ENCODE measurements at regions not wholly inside any gene's neighbourhood (a gene's known extent, or its start where the extent isn't known, plus 50 kb on each side); places are given as distances from the start of the nearest gene placed in this dataset.

DNA sequence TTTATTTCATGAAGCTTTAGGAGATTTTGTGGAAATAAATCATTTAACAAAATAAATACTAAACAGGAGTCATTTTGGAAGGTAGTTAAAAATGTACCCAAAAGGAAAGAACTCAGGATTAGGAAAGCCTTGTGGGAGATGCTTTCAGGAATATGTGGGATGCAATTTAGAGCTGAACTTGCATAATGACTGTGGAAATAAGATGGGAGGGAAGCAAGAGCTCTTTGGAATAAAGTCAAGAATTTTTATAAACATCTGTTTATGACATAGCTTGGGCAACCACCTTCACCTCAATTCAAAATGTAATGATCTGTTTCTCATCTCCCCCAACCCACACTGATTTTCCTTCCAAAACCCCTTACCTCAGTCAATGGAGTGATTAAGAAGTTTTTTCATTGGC lies 623.8 kb downstream of the FAT4 start:
- Histone ChIP-seq H3K27me3 (ENCODE audit: control insufficient read depth in 2 of 2, insufficient read depth in 1 of 2, low read length in 1 of 2) (no peaks in the 10 kb centered on the region), H3K4me1 (ENCODE audit: control insufficient read depth in 2 of 2, insufficient read depth in 2 of 2, low read length in 2 of 2) (no peaks in the 10 kb centered on the region), H3K36me3 (ENCODE audit: control insufficient read depth in 2 of 2, insufficient read depth in 2 of 2, low read length in 1 of 2) (no peaks in the 10 kb centered on the region), H3K9me3 (ENCODE audit: control insufficient read depth in 2 of 2, insufficient read depth in 1 of 2, low read length in 1 of 2) (no peaks in the 10 kb centered on the region), H3K4me3 (ENCODE audit: low read length in 2 of 2) (no peak overlapping the region), H3K27ac (ENCODE audit: low read depth in 1 of 2, low read length in 1 of 2) (no peak overlapping the region)
- DNase-seq (ENCODE audit: low read depth in 6 of 9, low spot score in 9 of 9), result no peak

DNA sequence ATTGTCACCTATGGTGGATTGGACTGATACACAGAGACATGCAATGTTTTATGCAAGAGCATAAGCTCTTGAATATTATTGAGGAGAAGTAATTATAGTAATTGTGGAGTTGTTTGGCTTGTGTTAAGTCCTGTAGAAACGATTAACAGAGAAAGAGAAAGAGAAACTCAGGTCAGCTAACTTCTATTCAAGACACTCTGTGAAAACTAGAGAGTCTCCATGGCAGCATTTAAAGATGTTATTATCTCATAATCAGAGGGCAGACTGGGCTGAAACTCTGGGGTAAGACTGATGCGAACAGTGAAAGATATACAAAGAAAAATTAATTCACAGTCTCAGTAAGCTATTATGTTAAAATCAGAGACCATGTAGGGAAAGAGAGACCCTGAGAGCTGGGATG lies 625.7 kb downstream of the FAT4 start:
- Histone ChIP-seq H3K4me1 (ENCODE audit: control insufficient read depth in 2 of 2, insufficient read depth in 2 of 2, low read length in 2 of 2) (no peaks in the 10 kb centered on the region), H3K4me3 (ENCODE audit: low read length in 2 of 2) (no peak overlapping the region), H3K9me3 (ENCODE audit: control insufficient read depth in 2 of 2, insufficient read depth in 1 of 2, low read length in 1 of 2) (no peaks in the 10 kb centered on the region), H3K27me3 (ENCODE audit: control insufficient read depth in 2 of 2, insufficient read depth in 1 of 2, low read length in 1 of 2) (no peaks in the 10 kb centered on the region), H3K36me3 (ENCODE audit: control insufficient read depth in 2 of 2, insufficient read depth in 2 of 2, low read length in 1 of 2) (no peaks in the 10 kb centered on the region), H3K27ac (ENCODE audit: low read depth in 1 of 2, low read length in 1 of 2) (no peak overlapping the region)
- no peak for DNase-seq (ENCODE audit: low read depth in 6 of 9, low spot score in 9 of 9)
- 81% methylated on average over 2 of the region's 2 CpGs for WGBS

DNA sequence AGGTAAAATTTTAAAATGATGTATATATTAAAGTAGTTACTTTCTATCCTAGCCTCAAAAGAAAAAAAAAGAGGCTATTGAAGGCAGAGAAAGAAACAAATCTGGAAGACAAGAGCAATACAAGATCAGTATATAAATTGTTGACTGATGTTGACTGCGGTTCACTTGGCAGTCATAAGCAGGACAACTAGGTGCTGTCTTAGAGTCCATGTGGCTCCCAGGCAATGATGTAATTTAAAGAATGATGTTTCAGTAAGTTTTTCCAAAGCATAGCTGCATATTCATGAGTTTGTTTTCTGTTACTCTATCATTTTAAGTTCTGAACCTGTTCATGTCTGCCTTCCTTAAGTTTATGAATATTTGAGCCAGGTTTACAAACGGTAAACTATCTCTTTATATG lies 630.2 kb downstream of the FAT4 start:
- Histone ChIP-seq H3K9me3 (ENCODE audit: control insufficient read depth in 2 of 2, insufficient read depth in 1 of 2, low read length in 1 of 2) (no peaks in the 10 kb centered on the region), H3K36me3 (ENCODE audit: control insufficient read depth in 2 of 2, insufficient read depth in 2 of 2, low read length in 1 of 2) (no peaks in the 10 kb centered on the region), H3K27me3 (ENCODE audit: control insufficient read depth in 2 of 2, insufficient read depth in 1 of 2, low read length in 1 of 2) (no peaks in the 10 kb centered on the region), H3K4me3 (ENCODE audit: low read length in 2 of 2) (no peak overlapping the region), H3K27ac (ENCODE audit: low read depth in 1 of 2, low read length in 1 of 2) (no peak overlapping the region), H3K4me1 (ENCODE audit: control insufficient read depth in 2 of 2, insufficient read depth in 2 of 2, low read length in 2 of 2) (no peaks in the 10 kb centered on the region)
- 94% methylated on average over 2 of the region's 2 CpGs for WGBS
- no peak for DNase-seq (ENCODE audit: low read depth in 6 of 9, low spot score in 9 of 9)

DNA sequence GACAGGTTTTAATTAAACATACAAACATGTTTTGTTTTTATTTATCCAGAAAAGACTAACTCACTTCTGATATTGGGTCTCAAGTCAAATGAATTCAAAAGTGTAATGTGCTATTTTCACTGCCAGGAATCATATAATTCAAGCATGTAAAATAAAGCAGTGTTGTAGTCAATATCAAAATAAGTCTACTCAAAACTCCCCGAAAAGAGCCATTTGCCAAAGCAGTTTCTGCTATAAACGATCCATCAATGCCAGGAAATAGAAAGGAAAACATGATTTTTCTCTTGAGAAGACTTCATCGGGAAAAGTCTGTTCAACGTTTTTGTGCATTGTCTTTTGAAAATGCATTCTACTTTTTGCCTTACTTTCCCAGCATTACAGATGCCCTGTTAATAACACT lies 633.3 kb downstream of the FAT4 start:
- H3K36me3 ChIP-seq (ENCODE audit: control insufficient read depth in 2 of 2, insufficient read depth in 2 of 2, low read length in 1 of 2), result no peaks in the 10 kb centered on the region
- H3K4me1 ChIP-seq (ENCODE audit: control insufficient read depth in 2 of 2, insufficient read depth in 2 of 2, low read length in 2 of 2), result no peaks in the 10 kb centered on the region
- 87% methylated on average over 4 of the region's 4 CpGs for WGBS
- DNase-seq (ENCODE audit: low read depth in 6 of 9, low spot score in 9 of 9), result no peak
- H3K27me3 ChIP-seq (ENCODE audit: control insufficient read depth in 2 of 2, insufficient read depth in 1 of 2, low read length in 1 of 2), result no peaks in the 10 kb centered on the region
- H3K27ac ChIP-seq (ENCODE audit: low read depth in 1 of 2, low read length in 1 of 2), result no peak overlapping the region
- no peaks in the 10 kb centered on the region for H3K9me3 ChIP-seq (ENCODE audit: control insufficient read depth in 2 of 2, insufficient read depth in 1 of 2, low read length in 1 of 2)
- H3K4me3 ChIP-seq (ENCODE audit: low read length in 2 of 2), result no peak overlapping the region

DNA sequence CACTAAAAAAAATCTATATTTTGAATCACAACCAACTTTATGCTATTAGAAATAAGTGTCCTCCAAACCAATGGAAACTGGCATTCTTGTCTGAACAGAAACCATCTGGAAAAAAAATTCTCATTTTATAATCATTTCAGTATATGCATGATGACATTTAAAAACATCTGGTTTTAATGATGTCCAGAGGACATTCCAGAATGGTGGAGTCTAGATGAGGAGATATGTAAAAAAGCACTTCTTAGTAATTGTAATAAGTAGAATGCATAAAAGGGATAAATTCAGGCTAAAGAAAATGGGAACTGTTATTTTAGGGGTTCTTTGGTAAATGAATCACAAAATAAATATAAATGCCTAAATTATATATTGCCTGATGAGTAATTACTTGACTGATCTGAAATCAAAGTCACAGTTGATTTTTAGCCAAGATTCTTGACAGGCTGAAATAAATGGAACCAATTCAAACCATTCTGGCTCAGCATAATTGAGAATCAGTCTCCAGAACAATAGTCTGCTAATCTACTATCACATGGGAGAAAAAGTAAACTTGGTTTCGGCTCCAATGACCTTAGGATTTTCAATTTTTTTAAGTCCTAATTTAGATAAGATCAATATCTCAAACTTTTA lies 636.6 kb downstream of the FAT4 start:
- Histone ChIP-seq H3K27me3 (ENCODE audit: control insufficient read depth in 2 of 2, insufficient read depth in 1 of 2, low read length in 1 of 2) (no peaks in the 10 kb centered on the region), H3K27ac (ENCODE audit: low read depth in 1 of 2, low read length in 1 of 2) (no peak overlapping the region), H3K9me3 (ENCODE audit: control insufficient read depth in 2 of 2, insufficient read depth in 1 of 2, low read length in 1 of 2) (no peaks in the 10 kb centered on the region), H3K4me1 (ENCODE audit: control insufficient read depth in 2 of 2, insufficient read depth in 2 of 2, low read length in 2 of 2) (no peaks in the 10 kb centered on the region), H3K4me3 (ENCODE audit: low read length in 2 of 2) (no peak overlapping the region), H3K36me3 (ENCODE audit: control insufficient read depth in 2 of 2, insufficient read depth in 2 of 2, low read length in 1 of 2) (no peaks in the 10 kb centered on the region)
- WGBS, result 89% methylated on average over 1 of the region's 1 CpG
- DNase-seq (ENCODE audit: low read depth in 6 of 9, low spot score in 9 of 9), result no peak

DNA sequence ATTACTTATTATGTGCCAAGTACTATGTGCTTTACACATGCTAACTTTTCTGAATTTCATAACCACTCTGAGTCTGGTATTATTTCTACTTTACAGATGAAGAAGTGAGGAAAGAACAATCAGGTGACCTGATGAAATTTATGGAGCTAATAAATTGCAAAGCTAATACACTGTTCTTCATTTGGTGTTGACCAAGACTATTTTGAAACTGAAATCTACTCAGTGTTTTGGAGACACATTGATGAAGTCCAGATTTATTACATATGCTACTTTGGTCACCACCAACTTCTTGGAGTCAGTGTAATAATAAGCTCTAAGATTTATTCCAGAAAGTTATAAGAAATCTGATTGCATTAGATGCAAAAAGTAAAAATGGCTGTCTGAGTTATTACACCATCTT lies 637.9 kb downstream of the FAT4 start:
- Histone ChIP-seq H3K9me3 (ENCODE audit: control insufficient read depth in 2 of 2, insufficient read depth in 1 of 2, low read length in 1 of 2) (no peaks in the 10 kb centered on the region), H3K36me3 (ENCODE audit: control insufficient read depth in 2 of 2, insufficient read depth in 2 of 2, low read length in 1 of 2) (no peaks in the 10 kb centered on the region), H3K27me3 (ENCODE audit: control insufficient read depth in 2 of 2, insufficient read depth in 1 of 2, low read length in 1 of 2) (no peaks in the 10 kb centered on the region), H3K4me3 (ENCODE audit: low read length in 2 of 2) (no peak overlapping the region), H3K27ac (ENCODE audit: low read depth in 1 of 2, low read length in 1 of 2) (no peak overlapping the region), H3K4me1 (ENCODE audit: control insufficient read depth in 2 of 2, insufficient read depth in 2 of 2, low read length in 2 of 2) (no peaks in the 10 kb centered on the region)
- DNase-seq (ENCODE audit: low read depth in 6 of 9, low spot score in 9 of 9), result no peak

DNA sequence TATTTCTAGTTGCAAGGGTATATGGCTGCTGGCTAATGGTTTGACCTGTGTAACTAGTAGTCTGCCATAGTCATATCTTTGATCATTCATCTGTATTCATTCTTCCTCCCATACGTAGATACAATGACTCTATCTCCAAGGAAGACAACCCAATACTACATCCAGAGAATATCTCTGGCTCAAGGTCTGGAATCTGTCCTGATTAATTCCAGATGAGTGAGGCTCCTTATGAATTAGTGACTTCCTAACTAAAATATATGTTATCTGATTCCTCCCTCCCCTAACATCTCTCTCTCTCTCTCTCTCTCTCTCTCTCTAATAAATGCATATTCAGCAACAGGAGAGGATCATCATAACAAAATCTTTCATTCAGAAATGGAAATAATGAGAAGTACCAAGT lies 641.5 kb downstream of the FAT4 start:
- Histone ChIP-seq H3K36me3 (ENCODE audit: control insufficient read depth in 2 of 2, insufficient read depth in 2 of 2, low read length in 1 of 2) (no peaks in the 10 kb centered on the region), H3K4me1 (ENCODE audit: control insufficient read depth in 2 of 2, insufficient read depth in 2 of 2, low read length in 2 of 2) (no peaks in the 10 kb centered on the region), H3K4me3 (ENCODE audit: low read length in 2 of 2) (no peak overlapping the region), H3K27ac (ENCODE audit: low read depth in 1 of 2, low read length in 1 of 2) (no peak overlapping the region), H3K27me3 (ENCODE audit: control insufficient read depth in 2 of 2, insufficient read depth in 1 of 2, low read length in 1 of 2) (no peaks in the 10 kb centered on the region), H3K9me3 (ENCODE audit: control insufficient read depth in 2 of 2, insufficient read depth in 1 of 2, low read length in 1 of 2) (peaks cover 0 to 6% of the 10 kb centered on the region in 2 donors)
- 90% methylated on average over 1 of the region's 1 CpG for WGBS
- DNase-seq (ENCODE audit: low read depth in 6 of 9, low spot score in 9 of 9), result no peak

DNA sequence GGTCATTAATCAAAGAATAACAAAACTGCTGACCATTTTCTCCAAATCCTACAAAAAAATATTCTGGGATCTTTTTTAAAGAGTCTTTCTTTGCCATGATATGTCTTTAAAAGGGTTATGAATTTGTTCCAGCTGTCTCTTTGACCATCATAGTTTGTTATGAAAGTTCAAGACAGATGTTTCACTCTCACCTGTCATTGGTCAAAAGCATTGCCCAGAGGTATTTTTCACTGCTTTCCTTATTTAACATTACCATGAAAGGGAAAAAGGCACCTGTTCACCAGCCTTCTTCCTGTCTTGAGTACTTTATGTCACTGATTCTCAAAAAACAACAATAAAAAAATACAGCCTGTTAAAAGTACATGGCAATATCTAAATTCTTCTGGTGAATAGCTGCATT lies 643.8 kb downstream of the FAT4 start:
- Histone ChIP-seq H3K27ac (ENCODE audit: low read depth in 1 of 2, low read length in 1 of 2) (no peak overlapping the region), H3K9me3 (ENCODE audit: control insufficient read depth in 2 of 2, insufficient read depth in 1 of 2, low read length in 1 of 2) (peaks cover 0 to 10% of the 10 kb centered on the region in 2 donors), H3K4me3 (ENCODE audit: low read length in 2 of 2) (no peak overlapping the region), H3K27me3 (ENCODE audit: control insufficient read depth in 2 of 2, insufficient read depth in 1 of 2, low read length in 1 of 2) (no peaks in the 10 kb centered on the region), H3K4me1 (ENCODE audit: control insufficient read depth in 2 of 2, insufficient read depth in 2 of 2, low read length in 2 of 2) (no peaks in the 10 kb centered on the region), H3K36me3 (ENCODE audit: control insufficient read depth in 2 of 2, insufficient read depth in 2 of 2, low read length in 1 of 2) (no peaks in the 10 kb centered on the region)
- no peak for DNase-seq (ENCODE audit: low read depth in 6 of 9, low spot score in 9 of 9)

DNA sequence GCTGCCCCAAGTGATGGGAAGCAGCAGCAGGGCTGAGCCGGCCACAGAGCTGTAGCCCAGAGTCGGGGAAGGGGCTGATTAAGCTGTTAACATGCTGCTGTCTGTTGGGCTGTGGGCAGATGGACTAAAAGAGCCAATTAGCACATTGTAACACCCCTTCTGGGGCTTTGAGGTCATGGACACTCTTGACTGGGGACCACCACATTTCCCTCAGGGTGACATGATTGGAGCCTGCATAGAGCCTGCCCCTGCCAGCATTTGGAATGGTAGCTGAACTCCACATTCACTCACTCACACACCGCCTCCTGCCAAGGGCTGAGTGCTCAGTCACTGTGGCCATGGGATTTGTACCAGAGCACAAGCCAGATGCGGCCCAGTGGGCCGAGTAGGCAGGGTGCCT lies 646.9 kb downstream of the FAT4 start:
- Histone ChIP-seq H3K9me3 (ENCODE audit: control insufficient read depth in 2 of 2, insufficient read depth in 1 of 2, low read length in 1 of 2) (peaks cover 0 to 10% of the 10 kb centered on the region in 2 donors), H3K4me3 (ENCODE audit: low read length in 2 of 2) (no peak overlapping the region), H3K27me3 (ENCODE audit: control insufficient read depth in 2 of 2, insufficient read depth in 1 of 2, low read length in 1 of 2) (no peaks in the 10 kb centered on the region), H3K27ac (ENCODE audit: low read depth in 1 of 2, low read length in 1 of 2) (no peak overlapping the region), H3K4me1 (ENCODE audit: control insufficient read depth in 2 of 2, insufficient read depth in 2 of 2, low read length in 2 of 2) (no peaks in the 10 kb centered on the region), H3K36me3 (ENCODE audit: control insufficient read depth in 2 of 2, insufficient read depth in 2 of 2, low read length in 1 of 2) (no peaks in the 10 kb centered on the region)
- 91% methylated on average over 5 of the region's 5 CpGs for WGBS
- DNase-seq (ENCODE audit: low read depth in 6 of 9, low spot score in 9 of 9), result no peak

DNA sequence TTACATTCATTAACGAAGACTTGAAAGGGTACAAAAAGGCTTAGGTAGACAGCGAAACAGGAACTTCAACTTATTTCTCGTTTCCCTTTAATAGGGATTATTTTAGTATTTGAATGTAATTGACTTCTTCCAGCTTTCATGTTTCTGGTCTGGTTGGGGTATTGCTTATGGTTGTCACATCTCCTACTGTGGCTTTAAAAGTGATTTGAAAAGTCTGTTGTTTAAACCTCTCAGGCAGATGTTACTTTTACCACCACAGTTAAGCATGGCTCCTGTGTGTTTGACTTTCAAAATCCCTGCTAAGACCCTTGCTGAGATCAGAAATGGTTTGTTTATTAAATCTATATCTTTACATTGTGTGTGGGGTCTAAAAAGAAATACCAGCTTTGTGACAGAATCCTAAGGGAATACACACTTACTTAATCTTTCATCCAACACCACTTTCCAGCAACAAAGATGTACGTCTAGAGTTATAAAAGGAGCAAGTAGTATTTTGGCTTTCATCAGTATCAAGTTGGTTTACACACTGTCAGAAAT lies 661.2 kb downstream of the FAT4 start:
- WGBS, result 93% methylated on average over 4 of the region's 4 CpGs
- Histone ChIP-seq H3K4me1 (ENCODE audit: control insufficient read depth in 2 of 2, insufficient read depth in 2 of 2, low read length in 2 of 2) (no peaks in the 10 kb centered on the region), H3K9me3 (ENCODE audit: control insufficient read depth in 2 of 2, insufficient read depth in 1 of 2, low read length in 1 of 2) (no peaks in the 10 kb centered on the region), H3K36me3 (ENCODE audit: control insufficient read depth in 2 of 2, insufficient read depth in 2 of 2, low read length in 1 of 2) (no peaks in the 10 kb centered on the region), H3K4me3 (ENCODE audit: low read length in 2 of 2) (no peak overlapping the region), H3K27ac (ENCODE audit: low read depth in 1 of 2, low read length in 1 of 2) (no peak overlapping the region), H3K27me3 (ENCODE audit: control insufficient read depth in 2 of 2, insufficient read depth in 1 of 2, low read length in 1 of 2) (no peaks in the 10 kb centered on the region)
- no peak for DNase-seq (ENCODE audit: low read depth in 6 of 9, low spot score in 9 of 9)
